ENCODE measurements at regions not wholly inside any gene's neighbourhood (a gene's known extent, or its start where the extent isn't known, plus 50 kb on each side); places are given as distances from the start of the nearest gene placed in this dataset.

DNA sequence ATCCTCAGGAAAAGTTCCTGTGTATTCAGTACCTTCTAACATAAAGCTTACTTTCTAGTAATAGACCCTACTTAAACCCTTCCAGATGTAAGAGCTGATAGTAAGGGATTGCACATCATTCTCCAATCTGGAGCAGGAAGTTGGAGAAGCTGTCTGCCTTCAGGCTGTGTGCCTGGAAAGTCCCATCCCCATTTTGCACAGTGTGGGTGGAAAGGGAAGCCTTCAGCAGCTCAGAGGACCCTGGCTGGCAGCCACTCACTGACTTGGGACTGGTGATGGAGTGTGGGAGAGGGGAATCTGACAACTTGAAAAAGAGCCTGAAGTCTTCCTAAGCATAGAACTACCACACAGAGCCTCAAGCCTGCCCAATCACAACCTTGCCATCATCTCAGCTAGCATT, 164.1 kb upstream of the ADO start:
- H3K4me2 ChIP-seq: no peak overlapping the region
- H3K27me3 ChIP-seq: no peaks in the 10 kb centered on the region
- no peaks in the 10 kb centered on the region for H3K36me3 ChIP-seq
- Mint-ChIP-seq H3K27ac (no peak overlapping the region), H3K4me1 (no peaks in the 10 kb centered on the region), H3K4me3 (no peak overlapping the region), H3K27me3 (ENCODE audit: insufficient read depth, low read depth) (no peaks in the 10 kb centered on the region), H3K36me3 (no peaks in the 10 kb centered on the region), H3K9me3 (no peaks in the 10 kb centered on the region)
- no peak for TF ChIP-seq EZH2 (IDR thresholded peaks at IDR 0.05)
- TF ChIP-seq EZH2phosphoT487 (IDR thresholded peaks at IDR 0.05): no peak
- TF ChIP-seq CTCF (IDR thresholded peaks at IDR 0.05): no peak
- H2AFZ ChIP-seq (replicated peaks): peak overlapping the region; percentile 9
- DNase-seq (ENCODE audit: low spot score): no peak
- H3K4me1 ChIP-seq: no peaks in the 10 kb centered on the region
- no peaks in the 10 kb centered on the region for H4K20me1 ChIP-seq (ENCODE audit: low read depth)
- H3K9ac ChIP-seq: no peak overlapping the region
- H3K4me3 ChIP-seq: no peak overlapping the region
- no peaks in the 10 kb centered on the region for H3K9me3 ChIP-seq (ENCODE audit: low read depth)
- H3F3A ChIP-seq (ENCODE audit: low read depth): no peaks in the 10 kb centered on the region
- H3K79me2 ChIP-seq (ENCODE audit: low read depth): no peaks in the 10 kb centered on the region
- no peak overlapping the region for H3K27ac ChIP-seq

DNA sequence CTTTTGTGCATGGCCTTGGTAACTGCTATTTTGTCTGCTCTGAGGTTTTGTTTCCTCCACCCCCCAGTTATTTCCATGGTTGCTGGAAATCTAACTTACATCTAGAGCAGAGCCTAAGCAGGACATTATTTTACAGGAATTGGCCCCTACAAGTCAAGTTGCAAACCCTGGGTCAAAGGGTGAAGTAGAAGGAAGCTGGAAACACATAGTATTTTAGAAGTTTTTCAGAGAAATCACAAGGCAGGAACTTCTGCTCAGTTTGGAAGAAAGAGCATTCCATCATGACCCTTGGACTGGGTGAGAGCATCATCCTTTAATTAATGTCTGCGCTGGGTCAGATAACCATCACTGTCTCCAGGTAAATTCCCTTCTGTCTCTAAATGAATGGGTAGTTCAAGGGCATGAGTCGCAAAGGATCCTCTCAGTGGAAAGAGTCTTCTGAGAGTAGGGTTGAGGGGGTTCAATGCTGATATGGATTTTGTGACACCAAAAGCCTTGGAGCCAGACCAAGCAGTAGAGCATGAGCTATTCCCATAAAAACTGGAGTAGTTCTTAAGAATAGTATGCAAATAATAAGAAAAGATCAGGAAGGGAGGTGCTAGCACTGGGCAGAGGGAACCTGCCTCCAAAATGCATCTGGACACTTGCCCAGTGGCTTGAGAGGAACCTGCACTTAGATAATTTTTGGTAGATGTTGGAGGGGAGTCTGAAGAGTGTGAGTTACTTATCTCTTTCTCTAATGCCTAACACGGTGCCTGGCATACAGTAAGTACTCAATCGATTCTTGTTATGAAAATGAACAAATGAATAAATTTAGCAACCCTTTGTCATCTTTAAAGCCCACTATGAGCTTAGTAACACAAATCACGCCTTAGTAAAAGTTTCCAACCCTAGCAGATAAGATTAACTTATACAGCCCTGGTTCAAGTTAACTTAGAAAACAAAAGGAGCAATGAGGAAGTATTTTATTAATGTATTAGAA, 160.6 kb upstream of the ADO start:
- no peaks in the 10 kb centered on the region for H3K4me1 ChIP-seq
- H3K27me3 ChIP-seq: no peaks in the 10 kb centered on the region
- H3K36me3 Mint-ChIP-seq: no peaks in the 10 kb centered on the region
- H3K27ac Mint-ChIP-seq: no peak overlapping the region
- no peak overlapping the region for H3K27ac ChIP-seq
- no peak for DNase-seq (ENCODE audit: low spot score)
- H3K4me1 Mint-ChIP-seq: no peaks in the 10 kb centered on the region
- H3K79me2 ChIP-seq (ENCODE audit: low read depth): no peaks in the 10 kb centered on the region
- no peaks in the 10 kb centered on the region for H3K9me3 Mint-ChIP-seq
- H2AFZ ChIP-seq (replicated peaks): no peak overlapping the region
- H3K4me3 Mint-ChIP-seq: no peak overlapping the region
- H3K36me3 ChIP-seq: no peaks in the 10 kb centered on the region
- H3K9me3 ChIP-seq (ENCODE audit: low read depth): no peaks in the 10 kb centered on the region
- H3K4me2 ChIP-seq: no peak overlapping the region
- TF ChIP-seq EZH2 (IDR thresholded peaks at IDR 0.05) (no peak), EZH2phosphoT487 (IDR thresholded peaks at IDR 0.05) (no peak), CTCF (IDR thresholded peaks at IDR 0.05) (no peak)
- no peak overlapping the region for H3K4me3 ChIP-seq
- no peaks in the 10 kb centered on the region for H4K20me1 ChIP-seq (ENCODE audit: low read depth)
- H3K9ac ChIP-seq: no peak overlapping the region
- H3F3A ChIP-seq (ENCODE audit: low read depth): no peaks in the 10 kb centered on the region
- H3K27me3 Mint-ChIP-seq (ENCODE audit: insufficient read depth, low read depth): no peaks in the 10 kb centered on the region

- Mint-ChIP-seq H3K36me3 (no peaks in the 10 kb centered on the region), H3K4me3 (no peak overlapping the region), H3K9me3 (no peaks in the 10 kb centered on the region), H3K4me1 (no peaks in the 10 kb centered on the region), H3K27me3 (ENCODE audit: insufficient read depth, low read depth) (no peaks in the 10 kb centered on the region), H3K27ac (no peak overlapping the region)
- H3K36me3 ChIP-seq: no peaks in the 10 kb centered on the region
- H3K9me3 ChIP-seq (ENCODE audit: low read depth): no peaks in the 10 kb centered on the region
- no peaks in the 10 kb centered on the region for H3K4me1 ChIP-seq
- no peak overlapping the region for H2AFZ ChIP-seq (replicated peaks)
- no peaks in the 10 kb centered on the region for H3K79me2 ChIP-seq (ENCODE audit: low read depth)
- no peaks in the 10 kb centered on the region for H4K20me1 ChIP-seq (ENCODE audit: low read depth)
- no peak for TF ChIP-seq CTCF (IDR thresholded peaks at IDR 0.05)
- no peak for TF ChIP-seq EZH2 (IDR thresholded peaks at IDR 0.05)
- H3K4me3 ChIP-seq: no peak overlapping the region
- no peak overlapping the region for H3K4me2 ChIP-seq
- H3K27ac ChIP-seq: no peak overlapping the region
- H3F3A ChIP-seq (ENCODE audit: low read depth): no peaks in the 10 kb centered on the region
- no peak overlapping the region for H3K9ac ChIP-seq
- no peak for DNase-seq (ENCODE audit: low spot score)
- H3K27me3 ChIP-seq: no peaks in the 10 kb centered on the region
Observed at GRCh38 chr10:62647375-62648092, 157.0 kb upstream of the ADO start.

Data from neural progenitor cell (in vitro differentiated cells).